SK-N-SH treated with all-trans-retinoic acid at 6 μM for 48 hours (cell line): ENCODE measurements at regions not wholly inside any gene's neighbourhood (a gene's known extent, or its start where the extent isn't known, plus 50 kb on each side); places are given as distances from the start of the nearest gene placed in this dataset.
A peak's percentile ranks its signal among the peaks of the same experiment; 100 is the strongest.

Experiments used
- ATAC-seq: fragments of 200-7000 bp; cut with Tn5 transposase; 3 replicates; pipeline ENCODE4 v1.9.1; 2020; ENCODE audit warnings: mild to moderate bottlenecking, moderate library complexity
- ARNTL ChIP-seq: fragments of 450-650 bp; formaldehyde crosslinking; IDR thresholded peaks from 2 replicates; pipeline ENCODE4 v1.5.0; 2020; ENCODE audit warnings: low read depth, mild to moderate bottlenecking, moderate library complexity, borderline replicate concordance
- ESRRG ChIP-seq: fragments of 250-450 bp; sonication (Bioruptor Pico); IDR thresholded peaks from 2 replicates; pipeline ENCODE4 v1.6.1; 2021; ENCODE audit warnings: mild to moderate bottlenecking
- PATZ1 ChIP-seq: fragments of 250-450 bp; sonication (Bioruptor Pico); IDR thresholded peaks from 2 replicates; pipeline ENCODE4 v1.8.0; 2020; ENCODE audit warnings: mild to moderate bottlenecking, moderate library complexity, borderline replicate concordance
- RARB ChIP-seq: fragments of 250-450 bp; sonication (Bioruptor Pico); IDR thresholded peaks from 2 replicates; pipeline ENCODE4 v1.8.0; 2021; ENCODE audit warnings: mild to moderate bottlenecking, moderate library complexity
- SNAI2 ChIP-seq: fragments of 250-450 bp; sonication (Bioruptor Pico); IDR thresholded peaks from 2 replicates; pipeline ENCODE4 v1.5.0; 2020; ENCODE audit warnings: mild to moderate bottlenecking, moderate library complexity
- TCF4 ChIP-seq: fragments of 250-450 bp; sonication (Bioruptor Pico); IDR thresholded peaks from 2 replicates; pipeline ENCODE4 v1.8.0; 2021; ENCODE audit warnings: mild to moderate bottlenecking, moderate library complexity, borderline replicate concordance
- TOX ChIP-seq: fragments of 250-450 bp; sonication (Bioruptor Pico); IDR thresholded peaks from 2 replicates; pipeline ENCODE4 v1.8.0; 2021; ENCODE audit warnings: mild to moderate bottlenecking, moderate library complexity, borderline replicate concordance
- TSHZ2 ChIP-seq: fragments of 250-450 bp; sonication (Bioruptor Pico); IDR thresholded peaks from 2 replicates; pipeline ENCODE4 v1.5.0; 2020; ENCODE audit warnings: mild to moderate bottlenecking, moderate library complexity
- ZC3H10 ChIP-seq: fragments of 250-450 bp; sonication (Bioruptor Pico); IDR thresholded peaks from 2 replicates; pipeline ENCODE4 v1.5.1; 2021; ENCODE audit warnings: mild to moderate bottlenecking, moderate library complexity
- ZNF565 ChIP-seq: fragments of 450-650 bp; formaldehyde crosslinking; conservative IDR thresholded peaks from 2 replicates; pipeline ENCODE4 v1.5.0; 2020; ENCODE audit warnings: low read depth, mild to moderate bottlenecking, moderate library complexity
- ZNF70 ChIP-seq: fragments of 450-650 bp; formaldehyde crosslinking; IDR thresholded peaks from 2 replicates; pipeline ENCODE4 v1.5.0; 2020; ENCODE audit warnings: mild to moderate bottlenecking, moderate library complexity
- TF ChIP-seq, protein P1 (sequence below): fragments of 250-450 bp; sonication (Bioruptor Pico); IDR thresholded peaks from 2 replicates; pipeline ENCODE4 v1.8.0; 2021; ENCODE audit warnings: low read depth, mild to moderate bottlenecking, moderate library complexity, borderline replicate concordance

DNA sequence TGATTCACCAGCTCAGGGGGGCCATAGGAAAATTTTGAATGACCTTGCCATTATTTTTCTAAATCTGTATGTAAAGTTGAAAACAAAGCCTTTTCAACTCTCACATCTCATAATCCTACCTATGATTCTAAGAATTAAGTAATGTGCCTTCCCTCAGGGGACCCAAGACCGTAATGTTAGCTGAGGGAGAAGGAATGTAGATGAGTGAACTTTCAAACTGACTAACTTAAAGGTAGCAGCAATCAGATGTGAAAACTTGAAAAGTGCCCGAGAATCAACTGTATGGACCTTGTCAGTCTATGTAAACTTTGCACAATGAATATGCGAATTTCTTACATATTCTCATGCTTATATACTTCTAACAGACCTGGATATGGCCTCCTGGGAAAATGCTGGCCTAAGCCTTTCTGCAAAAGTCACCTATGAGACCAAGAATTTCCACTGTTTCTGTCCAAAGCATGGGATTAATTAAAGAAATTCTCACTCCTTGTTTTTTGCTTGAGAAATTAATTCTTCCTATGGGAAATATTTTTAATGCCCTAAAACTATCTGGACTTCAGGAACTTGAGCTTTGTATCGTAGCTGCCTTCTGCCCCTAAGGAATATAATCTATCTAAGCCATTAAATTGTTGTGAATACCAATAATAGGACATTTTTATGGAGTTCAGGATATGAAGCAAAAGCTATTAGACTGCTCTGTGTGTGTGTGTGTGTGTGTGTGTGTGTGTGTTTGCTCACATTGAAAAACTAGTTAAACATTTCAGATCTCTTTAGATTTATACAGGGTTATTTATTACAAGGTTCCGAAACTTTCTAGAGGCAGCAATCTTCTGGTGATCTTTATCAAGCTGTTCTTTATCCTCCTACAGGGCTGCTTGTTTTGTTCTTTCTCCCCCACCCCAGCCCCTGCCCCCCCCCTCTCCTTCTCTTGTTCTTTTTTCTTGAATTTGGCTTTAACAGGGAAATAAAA, 169.1 kb upstream of the CLINT1 start (continued):
- no peak for TF ChIP-seq ZNF565
- TF ChIP-seq SNAI2 (CRISPR knock-in tag) = no peak
- TF ChIP-seq ESRRG (CRISPR knock-in tag) = no peak
- no peak for TF ChIP-seq ARNTL (CRISPR knock-in tag)
- TF ChIP-seq TCF4 = no peak
- TF ChIP-seq ZC3H10 = no peak
- no peak for TF ChIP-seq TOX (CRISPR knock-in tag)

GRCh38 chr5:158026304-158027031, 167.5 kb upstream of the CLINT1 start:
- peak; percentile 45 for ATAC-seq
- no peak for TF ChIP-seq TSHZ2 (CRISPR knock-in tag)
- TF ChIP-seq ESRRG (CRISPR knock-in tag) = no peak
- no peak for TF ChIP-seq ZC3H10

DNA sequence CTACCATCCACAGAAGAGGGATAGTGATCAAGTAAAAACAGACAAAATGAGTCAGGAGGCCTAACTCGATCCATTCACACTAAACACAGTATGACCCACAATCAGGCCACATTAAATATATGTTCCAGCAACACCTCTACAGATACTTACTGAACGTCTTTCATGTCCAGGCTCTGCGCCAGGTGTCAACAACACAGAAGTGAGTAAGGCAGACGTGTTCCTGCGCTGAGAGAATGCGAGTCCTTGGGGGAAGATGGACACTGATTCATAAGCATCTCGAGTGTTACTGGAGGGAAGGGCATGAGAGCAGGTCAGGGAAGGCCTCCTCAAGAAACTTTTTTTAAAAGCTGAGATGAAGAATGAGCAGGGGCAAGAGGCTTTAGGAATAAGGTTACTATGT, 164.3 kb upstream of the CLINT1 start:
- ATAC-seq = peak; percentile 30; the same call in 2 of the 3 replicates
- no peak for TF ChIP-seq RARB (CRISPR knock-in tag)

DNA sequence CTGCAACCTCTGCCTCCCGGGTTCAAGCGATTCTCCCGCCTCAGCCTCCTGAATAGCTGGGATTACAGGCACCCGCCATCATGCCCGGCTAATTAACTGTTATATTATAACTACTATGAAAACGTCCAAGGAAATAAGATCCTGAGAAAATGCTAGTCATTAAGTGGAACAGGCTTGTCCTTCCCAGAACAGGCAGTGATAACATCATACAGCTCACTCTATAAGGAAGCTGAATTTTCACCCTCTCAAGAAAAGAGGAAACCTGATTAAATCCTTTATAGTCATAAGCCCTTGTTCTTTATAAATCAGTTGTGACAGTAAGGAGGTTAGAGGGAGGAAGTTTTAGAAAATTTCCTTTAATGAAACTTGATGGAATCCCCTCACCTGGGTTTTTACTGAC, 163.9 kb upstream of the CLINT1 start:
- no peak for TF ChIP-seq TCF4
- TF ChIP-seq ZNF70 (CRISPR knock-in tag) = no peak
- TF ChIP-seq ZC3H10 = no peak
- no peak for TF ChIP-seq PATZ1
- TF ChIP-seq, protein P1, sequence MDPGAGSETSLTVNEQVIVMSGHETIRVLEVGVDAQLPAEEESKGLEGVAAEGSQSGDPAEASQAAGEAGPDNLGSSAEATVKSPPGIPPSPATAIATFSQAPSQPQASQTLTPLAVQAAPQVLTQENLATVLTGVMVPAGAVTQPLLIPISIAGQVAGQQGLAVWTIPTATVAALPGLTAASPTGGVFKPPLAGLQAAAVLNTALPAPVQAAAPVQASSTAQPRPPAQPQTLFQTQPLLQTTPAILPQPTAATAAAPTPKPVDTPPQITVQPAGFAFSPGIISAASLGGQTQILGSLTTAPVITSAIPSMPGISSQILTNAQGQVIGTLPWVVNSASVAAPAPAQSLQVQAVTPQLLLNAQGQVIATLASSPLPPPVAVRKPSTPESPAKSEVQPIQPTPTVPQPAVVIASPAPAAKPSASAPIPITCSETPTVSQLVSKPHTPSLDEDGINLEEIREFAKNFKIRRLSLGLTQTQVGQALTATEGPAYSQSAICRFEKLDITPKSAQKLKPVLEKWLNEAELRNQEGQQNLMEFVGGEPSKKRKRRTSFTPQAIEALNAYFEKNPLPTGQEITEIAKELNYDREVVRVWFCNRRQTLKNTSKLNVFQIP (CRISPR knock-in tag) = no peak
- TF ChIP-seq TSHZ2 (CRISPR knock-in tag) = no peak
- TF ChIP-seq, all 23 proteins: peak for 0
- ATAC-seq = peak; percentile 46; the same call in 2 of the 3 replicates

DNA sequence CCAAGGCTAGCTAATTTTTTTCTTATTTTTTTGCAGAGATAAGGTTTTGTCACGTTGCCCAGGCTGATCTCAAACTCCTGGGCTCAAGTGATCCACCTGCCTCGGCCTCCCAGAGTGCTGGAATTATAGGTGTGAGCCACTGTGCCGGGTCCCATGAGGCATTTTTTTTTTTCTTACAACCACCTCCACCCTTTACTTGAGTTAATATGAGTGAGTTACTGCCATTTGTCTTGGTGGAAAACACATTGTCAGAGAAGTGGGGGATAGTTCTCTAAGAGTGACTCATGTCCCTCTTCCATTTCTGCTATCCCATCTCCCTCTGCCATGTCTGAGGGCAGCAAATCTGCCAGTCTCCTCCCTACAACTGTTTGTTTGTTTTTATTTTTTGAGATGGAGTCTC, 163.4 kb upstream of the CLINT1 start:
- ATAC-seq = no peak; the same call in 2 of the 3 replicates

More for the DNA sequence above, 163.4 kb upstream of the CLINT1 start:
- TF ChIP-seq, protein P1 (CRISPR knock-in tag) = no peak
